Epithelial cell of proximal tubule (primary cell): ENCODE measurements at regions not wholly inside any gene's neighbourhood (a gene's known extent, or its start where the extent isn't known, plus 50 kb on each side); places are given as distances from the start of the nearest gene placed in this dataset.
A peak's percentile ranks its signal among the peaks of the same experiment; 100 is the strongest.

Source experiments
- DNase-seq: peaks from one replicate; pipeline ENCODE4 v3.0.0-alpha.2; 2011; ENCODE audit warnings: low read depth
- H3K4me3 ChIP-seq: 2 replicates; pipeline ENCODE4 v1.5.1; 2011; ENCODE audit warnings: low read depth, mild to moderate bottlenecking, low read length
- CTCF ChIP-seq: conservative IDR thresholded peaks from 2 replicates; pipeline ENCODE4 v1.5.1; 2012; ENCODE audit warnings: low read depth, mild to moderate bottlenecking, low read length

DNA sequence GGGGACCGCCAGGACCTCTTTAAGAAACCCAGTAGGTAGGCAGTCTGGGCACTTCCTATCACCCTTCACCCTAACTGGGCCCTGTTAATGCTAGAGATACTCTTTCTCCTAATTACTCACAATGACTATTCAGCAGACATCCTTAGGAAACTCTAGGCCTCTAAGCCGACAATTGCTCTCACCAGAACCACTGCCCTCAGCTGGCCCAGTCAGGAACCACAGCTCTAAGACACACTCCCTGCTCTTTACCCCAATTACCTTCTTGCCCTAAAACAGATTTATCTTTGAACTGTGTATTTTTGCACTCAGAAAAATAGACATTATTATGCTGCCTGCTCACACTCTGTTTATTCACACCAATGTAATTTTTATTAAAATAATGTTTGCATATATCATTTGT is 432.6 kb upstream of the SLC30A5 start:
- TF ChIP-seq CTCF: peak; percentile 72

DNA sequence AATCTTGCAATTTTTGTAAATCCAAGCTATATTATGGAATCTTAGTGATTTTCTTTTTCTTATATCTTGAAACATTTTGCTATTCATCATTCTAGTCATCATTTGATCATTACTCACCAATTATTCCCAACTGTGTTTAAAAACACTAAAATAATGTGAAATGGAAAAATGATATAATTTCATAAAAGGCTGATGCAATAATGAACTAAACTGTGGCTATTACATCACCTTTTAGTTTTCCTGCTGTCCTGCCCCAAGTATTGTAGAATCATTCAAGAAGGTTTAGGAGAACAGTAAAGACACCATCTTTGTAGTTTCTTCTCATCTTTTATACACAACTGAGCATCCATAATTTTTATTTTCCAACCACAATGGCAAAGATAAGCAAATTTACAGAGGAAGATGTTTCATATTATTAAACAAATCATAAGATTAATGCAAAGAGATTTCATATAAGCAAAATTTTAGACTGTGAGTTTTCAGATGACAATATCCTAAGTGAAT is 431.0 kb upstream of the SLC30A5 start:
- H3K4me3 ChIP-seq: no peak overlapping the region
- no peak for DNase-seq
- TF ChIP-seq CTCF: no peak

More for the DNA sequence above, 432.6 kb upstream of the SLC30A5 start:
- no peak overlapping the region for H3K4me3 ChIP-seq
- DNase-seq: no peak

GRCh38 chr5:68669864-68670575 is 423.8 kb upstream of the SLC30A5 start:
- DNase-seq: no peak
- no peak for TF ChIP-seq CTCF
- no peak overlapping the region for H3K4me3 ChIP-seq

- peak overlapping the region; percentile 16 for H3K4me3 ChIP-seq
- TF ChIP-seq CTCF: no peak
- DNase-seq: peak; percentile 68
These were observed 420.6 kb upstream of the SLC30A5 start for GRCh38 chr5:68673106-68673822.

GRCh38 chr5:68673823-68674180 is 420.0 kb upstream of the SLC30A5 start:
- DNase-seq: peak; percentile 54
- no peak for TF ChIP-seq CTCF

GRCh38 chr5:68679041-68679440 is 414.8 kb upstream of the SLC30A5 start:
- DNase-seq: no peak
- no peak for TF ChIP-seq CTCF
- no peak overlapping the region for H3K4me3 ChIP-seq

More at GRCh38 chr5:68673823-68674180, 420.0 kb upstream of the SLC30A5 start:
- H3K4me3 ChIP-seq: peak overlapping the region; percentile 16
